Coronary artery (tissue), 2 donors: ENCODE measurements at regions not wholly inside any gene's neighbourhood (a gene's known extent, or its start where the extent isn't known, plus 50 kb on each side); places are given as distances from the start of the nearest gene placed in this dataset.

Experiments used
- DNase-seq: peaks from one replicate; pipeline ENCODE4 v3.0.0-alpha.2; 2017; ENCODE audit warnings: low spot score
- H3K27ac ChIP-seq, 2 donors: fragments of 200-600 bp; sonication (generic); one replicate each; pipeline ENCODE4 v1.5.1; 2016 to 2019
- H3K4me3 ChIP-seq: fragments of 200-600 bp; sonication (generic); 2 replicates; pipeline ENCODE4 v1.5.1; 2016; ENCODE audit warnings: mild to moderate bottlenecking, moderate library complexity
- CTCF ChIP-seq: fragments of 200-600 bp; sonication (generic); IDR thresholded peaks from one replicate; pipeline ENCODE4 v1.5.1; 2019; ENCODE audit warnings: antibody characterized with exemption

- no peak for DNase-seq
- H3K4me3 ChIP-seq: no peak overlapping the region
- no peak for TF ChIP-seq CTCF
- no peak overlapping the region for H3K27ac ChIP-seq
Measured at GRCh38 chr10:1977461-1977860, 240.1 kb upstream of the ADARB2 start.

- H3K27ac ChIP-seq: no peak overlapping the region
- no peak for TF ChIP-seq CTCF
- DNase-seq: no peak
- H3K4me3 ChIP-seq: no peak overlapping the region
Measured at GRCh38 chr10:1972406-1972805, 235.1 kb upstream of the ADARB2 start.

- DNase-seq: no peak
- no peak overlapping the region for H3K27ac ChIP-seq
Measured at GRCh38 chr10:1968257-1969033, 231.1 kb upstream of the ADARB2 start.

GRCh38 chr10:1966712-1967376 lies 229.5 kb upstream of the ADARB2 start:
- no peak for DNase-seq
- no peak overlapping the region for H3K4me3 ChIP-seq
- no peak for TF ChIP-seq CTCF
- H3K27ac ChIP-seq: no peak overlapping the region

More at GRCh38 chr10:1968257-1969033, 231.1 kb upstream of the ADARB2 start:
- no peak for TF ChIP-seq CTCF
- H3K4me3 ChIP-seq: no peak overlapping the region

- Histone ChIP-seq H3K4me3 (no peak overlapping the region), H3K27ac (no peak overlapping the region)
- DNase-seq: no peak
- no peak for TF ChIP-seq CTCF
Measured at GRCh38 chr10:1964476-1964875, 227.2 kb upstream of the ADARB2 start.

- H3K27ac ChIP-seq: no peak overlapping the region
- no peak for DNase-seq
- TF ChIP-seq CTCF: no peak
- H3K4me3 ChIP-seq: no peak overlapping the region
Measured at GRCh38 chr10:1963341-1963740, 226.0 kb upstream of the ADARB2 start.

GRCh38 chr10:1961989-1962388 lies 224.7 kb upstream of the ADARB2 start:
- H3K4me3 ChIP-seq: no peak overlapping the region
- no peak for TF ChIP-seq CTCF
- H3K27ac ChIP-seq: no peak overlapping the region
- no peak for DNase-seq
